GM19023 (cell line): ENCODE measurements at regions not wholly inside any gene's neighbourhood (a gene's known extent, or its start where the extent isn't known, plus 50 kb on each side); places are given as distances from the start of the nearest gene placed in this dataset.

Experiments used
- ATAC-seq: cut with Tn5 transposase; IDR thresholded peaks from one replicate; pipeline ENCODE4 v1.9.1; 2021; ENCODE audit warnings: mild to moderate bottlenecking, moderate library complexity; ENCODE audit not compliant: unreplicated experiment

DNA sequence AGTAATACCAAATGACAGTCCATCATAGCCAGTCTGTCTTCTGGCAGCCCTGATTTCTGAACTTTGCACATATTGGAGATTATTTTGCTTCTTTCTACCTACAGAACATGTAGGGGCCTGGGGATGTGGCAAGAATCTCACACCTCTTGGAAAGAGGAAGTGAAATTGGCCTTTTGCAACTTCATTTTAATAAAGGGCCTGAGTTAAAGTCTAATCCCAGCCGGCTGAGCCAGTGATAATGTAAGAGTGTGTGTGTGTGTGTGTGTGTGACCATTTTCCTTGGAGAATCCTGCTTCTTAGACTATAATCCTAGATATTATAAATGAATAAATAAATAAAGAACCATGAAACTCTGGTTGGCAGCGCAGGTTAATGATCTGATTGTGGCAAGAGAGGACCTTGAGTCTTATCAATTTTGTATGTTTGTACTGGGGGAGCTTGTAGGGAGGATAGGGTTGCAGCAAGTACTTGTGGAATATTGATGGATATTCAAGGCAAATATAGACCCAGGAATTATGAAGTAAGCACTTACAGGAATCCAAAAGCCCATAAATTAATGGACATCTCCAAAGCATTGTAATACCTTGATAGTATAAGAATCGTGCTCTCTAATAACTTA lies 233.2 kb upstream of the AMIGO2 start:
- ATAC-seq: peak; percentile 88

DNA sequence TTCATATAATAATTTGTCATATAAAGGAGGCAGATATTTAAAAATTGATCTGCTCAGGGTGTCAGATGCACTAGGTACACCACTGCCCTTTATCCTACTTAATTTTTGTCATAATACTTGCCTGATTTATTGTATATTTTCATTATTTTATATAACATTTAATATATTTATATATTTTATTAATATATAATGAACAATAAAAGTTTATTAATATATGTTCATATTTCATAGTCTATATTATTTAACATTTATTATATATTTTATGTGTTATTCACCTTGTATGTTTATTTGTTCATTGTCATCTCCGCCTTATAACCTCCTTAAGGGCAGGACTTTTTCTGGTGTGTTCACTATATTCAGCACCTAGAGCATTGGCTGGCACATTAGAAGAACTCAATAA lies 232.4 kb upstream of the AMIGO2 start:
- no peak for ATAC-seq

DNA sequence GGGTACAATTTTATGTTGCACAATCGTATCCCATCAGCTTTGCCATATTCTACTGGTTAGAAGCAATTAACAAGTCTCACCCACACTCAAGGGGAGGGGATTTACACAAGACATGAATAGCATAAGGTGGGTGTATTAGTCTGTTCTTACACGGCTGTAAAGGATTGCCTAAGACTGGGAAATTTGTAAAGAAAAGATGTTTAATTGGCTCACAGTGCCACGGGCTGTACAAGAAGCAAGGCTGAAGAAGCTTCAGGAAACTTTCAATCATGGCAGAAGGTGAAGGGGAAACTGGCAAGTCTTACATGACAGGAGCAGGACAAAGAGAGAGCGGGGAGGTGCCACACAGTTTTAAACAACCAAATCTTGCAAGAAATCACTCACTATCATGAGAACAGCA lies 231.8 kb upstream of the AMIGO2 start:
- no peak for ATAC-seq

DNA sequence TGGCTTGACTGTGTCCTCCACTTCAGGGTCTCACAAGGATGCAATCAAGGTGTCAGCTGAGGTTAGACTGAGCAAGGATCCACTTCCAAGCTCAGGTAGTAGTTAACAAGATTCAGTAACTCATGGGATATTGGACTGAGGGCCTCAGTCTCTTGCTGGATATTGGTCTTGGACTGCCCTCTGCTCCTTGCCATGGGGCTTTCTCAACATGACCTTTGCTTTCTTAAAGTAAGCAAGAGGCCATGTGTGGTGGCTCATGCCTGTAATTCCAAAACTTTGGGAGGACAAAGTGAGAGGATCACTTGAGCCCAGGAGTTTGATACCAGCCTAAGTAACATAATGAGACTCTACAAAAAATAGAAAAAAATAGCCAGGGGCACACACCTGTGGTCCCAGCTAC lies 231.3 kb upstream of the AMIGO2 start:
- ATAC-seq: no peak

DNA sequence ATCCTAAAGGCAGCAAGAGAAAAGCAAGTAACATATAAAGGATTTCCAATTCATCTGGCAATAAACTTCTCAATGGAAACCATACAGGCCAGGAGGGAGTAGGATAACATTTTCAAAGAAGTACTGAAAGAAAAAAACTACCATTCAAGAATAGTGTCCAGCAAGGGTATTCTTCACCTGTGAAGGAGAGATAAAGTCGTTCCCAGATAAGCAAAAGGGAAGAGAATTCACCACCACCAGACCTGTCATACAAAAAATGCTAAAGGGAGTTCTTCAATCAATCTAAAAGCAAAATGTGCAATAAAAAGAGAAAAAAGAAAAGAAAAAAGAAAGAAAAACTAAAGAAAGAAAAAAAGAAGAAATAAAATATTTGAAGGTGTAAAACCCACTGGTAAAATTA lies 228.9 kb upstream of the AMIGO2 start:
- no peak for ATAC-seq

DNA sequence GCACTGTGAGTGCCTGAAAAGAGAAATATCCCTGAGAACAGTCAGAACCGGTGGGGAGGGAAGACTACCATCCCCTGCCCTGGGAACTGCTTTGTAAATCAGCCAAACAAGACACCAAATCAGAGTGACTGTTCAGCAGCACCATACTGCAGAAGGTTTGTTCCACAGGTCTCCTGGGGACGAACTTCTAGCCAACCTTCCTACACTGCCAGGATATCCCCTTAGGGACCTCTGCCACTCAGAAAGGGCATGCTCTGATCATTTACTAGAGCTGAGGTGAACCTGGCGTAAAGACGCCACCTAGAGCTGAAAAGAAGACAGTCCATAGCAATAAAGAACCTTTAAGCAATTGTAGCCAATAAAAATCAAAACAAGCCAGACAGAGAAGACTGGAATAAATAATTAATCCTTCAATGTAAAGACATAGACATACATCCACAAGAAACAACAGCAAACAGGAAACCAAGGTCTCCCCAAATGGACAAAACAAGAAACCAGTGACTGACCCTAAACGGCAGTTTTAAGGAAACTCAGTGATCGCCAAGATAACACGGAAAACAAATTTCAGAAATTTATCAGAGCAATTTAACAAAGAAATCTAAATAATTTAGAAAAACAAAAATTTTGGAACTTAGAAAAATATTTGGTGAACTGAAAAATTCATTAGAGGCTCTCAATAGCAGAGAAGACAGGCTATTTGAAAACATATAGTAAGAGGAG lies 228.1 kb upstream of the AMIGO2 start:
- peak; percentile 81 for ATAC-seq

DNA sequence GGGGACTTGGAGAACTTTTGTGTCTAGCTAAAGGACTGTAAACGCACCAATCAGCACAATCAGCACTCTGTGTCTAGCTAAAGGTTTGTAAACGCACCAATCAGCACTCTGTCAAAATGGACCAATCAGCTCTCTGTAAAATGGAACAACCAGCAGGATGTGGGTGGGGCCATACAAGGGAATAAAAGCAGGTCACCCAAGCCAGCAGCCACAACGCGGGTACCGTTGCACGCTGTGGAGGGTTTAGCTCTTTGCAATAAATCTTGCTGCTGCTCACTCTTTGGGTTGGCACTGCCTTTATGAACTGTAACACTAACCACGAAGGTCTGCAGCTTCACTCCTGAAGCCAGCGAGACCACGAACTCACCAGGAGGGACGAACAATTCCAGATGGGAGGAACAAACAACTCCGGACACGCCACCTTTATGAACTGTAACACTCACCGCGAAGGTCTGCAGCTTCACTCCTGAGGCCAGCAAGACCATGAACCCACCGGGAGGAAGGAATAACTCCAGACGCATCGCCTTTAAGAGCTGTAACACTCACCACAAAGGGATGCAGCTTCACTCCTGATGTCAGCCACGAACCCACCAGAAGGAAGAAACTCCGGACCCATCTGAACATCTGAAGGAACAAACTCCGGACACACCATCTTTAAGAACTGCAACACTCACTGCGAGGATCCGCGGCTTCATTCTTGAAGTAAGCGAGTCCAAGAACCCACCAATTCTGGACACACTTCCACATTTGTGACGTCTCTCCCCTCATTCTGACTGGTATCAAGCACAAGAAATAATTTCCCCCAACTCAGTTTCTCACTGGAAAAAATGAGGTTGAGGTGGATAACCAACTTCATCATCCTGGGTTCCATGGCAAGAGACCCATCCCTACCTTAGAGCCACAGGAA lies 227.3 kb upstream of the AMIGO2 start:
- peak; percentile 22 for ATAC-seq

DNA sequence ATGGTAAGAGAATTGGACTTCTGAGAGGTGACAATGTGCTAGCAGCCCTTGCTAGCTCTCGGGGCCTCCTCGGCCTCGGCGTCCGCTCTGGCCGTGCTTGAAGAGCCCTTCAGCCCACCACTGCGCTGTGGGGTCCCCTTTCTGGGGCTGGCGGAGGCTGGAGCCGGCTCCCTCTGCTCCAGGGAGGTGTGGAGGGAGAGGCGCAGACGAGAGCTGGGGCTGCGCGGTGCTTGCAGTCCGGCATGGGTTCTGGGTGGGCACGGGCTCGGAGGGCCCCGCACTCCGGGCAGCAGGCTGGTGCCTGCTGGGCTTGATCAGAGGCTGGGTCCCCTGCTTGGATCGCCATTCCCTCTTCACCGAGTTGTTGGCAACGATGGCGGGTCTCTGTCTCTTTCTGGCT lies 226.4 kb upstream of the AMIGO2 start:
- ATAC-seq: no peak

DNA sequence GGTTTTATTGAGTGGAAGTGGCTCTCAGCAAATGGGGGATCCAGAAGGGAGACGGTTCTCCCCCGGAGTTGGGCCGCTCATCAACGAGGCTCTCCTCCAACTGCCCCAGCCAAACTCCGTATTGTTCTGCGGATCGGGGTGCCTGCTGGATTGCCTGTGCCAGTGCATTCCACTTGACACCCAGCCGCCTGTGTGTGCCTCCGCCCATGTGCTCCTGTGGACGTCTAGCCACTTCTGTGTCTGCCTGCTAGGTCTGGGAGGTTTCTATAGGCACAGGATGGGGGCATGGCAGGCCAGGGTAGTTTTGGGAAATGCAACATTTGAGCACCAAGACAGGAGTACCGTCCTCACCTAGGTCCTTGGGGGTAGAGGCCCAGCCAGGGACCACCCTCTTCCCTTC lies 225.7 kb upstream of the AMIGO2 start:
- ATAC-seq: no peak

DNA sequence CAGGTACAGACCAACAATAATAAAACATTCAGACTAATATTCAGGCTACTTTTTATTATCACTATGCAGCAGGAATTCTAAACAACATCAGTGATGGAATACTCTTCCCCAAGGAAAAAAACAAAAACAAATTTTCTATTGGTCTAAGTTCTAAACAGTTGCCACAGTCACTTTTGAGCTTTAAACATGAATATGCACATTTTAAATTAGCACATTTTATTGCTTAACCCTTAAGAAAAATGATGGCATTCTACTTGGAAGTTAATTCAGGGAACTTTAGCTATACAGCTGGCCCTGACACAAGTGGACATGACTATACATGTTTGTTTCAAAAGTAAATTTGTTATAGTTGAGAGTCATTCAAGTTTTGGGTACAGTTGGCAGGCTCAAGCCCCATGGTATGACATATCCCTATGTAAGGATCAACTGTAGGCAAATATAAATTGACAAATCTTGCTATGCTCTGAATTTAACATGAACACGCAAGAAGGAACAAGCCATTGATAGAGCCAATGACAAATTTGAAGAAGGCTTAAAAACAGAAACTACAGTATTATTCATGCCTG lies 224.3 kb upstream of the AMIGO2 start:
- no peak for ATAC-seq

DNA sequence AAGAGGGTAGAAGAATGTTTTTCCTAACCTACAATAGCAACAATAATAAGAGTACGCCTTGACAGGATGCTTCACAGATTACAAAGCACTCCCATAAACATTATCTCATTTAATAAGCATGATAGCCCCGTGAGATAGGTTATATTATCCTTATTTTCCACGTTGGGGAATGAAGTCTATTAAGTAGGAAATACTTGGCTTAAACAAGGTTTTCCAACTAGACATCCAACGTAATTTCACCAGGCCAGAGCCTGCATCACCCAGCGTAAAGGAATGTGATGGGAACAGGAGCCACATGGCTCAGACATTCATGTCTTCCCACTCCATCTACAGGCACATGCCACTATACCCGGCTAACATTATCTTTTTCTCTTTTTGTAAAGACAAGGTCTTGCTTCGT lies 223.4 kb upstream of the AMIGO2 start:
- ATAC-seq: no peak

DNA sequence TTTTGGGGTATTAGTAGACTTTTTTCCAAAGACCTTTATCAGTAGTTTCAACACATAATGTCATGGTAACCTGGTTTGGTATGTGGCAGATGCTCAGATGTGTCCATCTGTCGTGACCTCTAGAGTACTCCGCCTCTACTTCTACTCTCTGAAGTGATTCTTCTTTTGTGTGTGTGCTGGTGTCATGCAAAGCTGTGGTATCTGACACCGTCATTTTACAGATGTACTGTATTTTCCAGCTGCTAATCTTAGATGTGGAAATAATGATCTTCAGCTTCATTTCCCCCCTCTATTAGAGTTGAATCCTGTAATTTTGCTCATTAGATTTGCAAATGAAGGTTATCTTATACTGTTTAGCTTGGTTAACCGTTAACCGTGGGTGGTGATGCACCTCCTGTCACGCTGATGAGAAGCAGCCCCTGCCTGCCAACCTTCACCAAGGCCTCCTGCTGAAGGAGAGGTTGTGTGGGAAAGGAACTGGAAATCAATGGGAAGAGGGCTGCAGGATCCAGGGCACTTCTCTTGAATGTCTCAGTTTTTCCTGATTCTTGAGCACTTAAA lies 222.4 kb upstream of the AMIGO2 start:
- peak; percentile 86 for ATAC-seq

DNA sequence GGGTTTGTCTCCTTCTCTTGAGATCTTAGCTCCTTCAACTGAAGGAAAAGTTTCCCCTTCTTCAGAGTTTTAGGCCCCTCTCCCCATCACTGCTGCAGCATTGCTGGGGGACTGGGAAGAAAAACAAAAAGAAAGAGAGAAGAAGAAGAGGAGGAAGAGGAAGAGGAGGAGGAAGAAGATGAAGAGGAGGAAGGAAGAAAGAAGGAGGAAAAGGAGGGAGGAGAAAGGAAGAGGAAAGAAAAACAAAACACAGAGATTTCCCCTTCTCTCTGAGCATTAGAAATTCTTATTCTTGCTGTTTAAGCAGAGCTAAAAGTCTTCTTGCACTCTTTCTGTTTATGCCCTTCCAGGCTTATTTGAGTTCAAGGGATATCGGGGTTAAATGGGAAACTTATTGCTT lies 219.8 kb upstream of the AMIGO2 start:
- ATAC-seq: no peak

DNA sequence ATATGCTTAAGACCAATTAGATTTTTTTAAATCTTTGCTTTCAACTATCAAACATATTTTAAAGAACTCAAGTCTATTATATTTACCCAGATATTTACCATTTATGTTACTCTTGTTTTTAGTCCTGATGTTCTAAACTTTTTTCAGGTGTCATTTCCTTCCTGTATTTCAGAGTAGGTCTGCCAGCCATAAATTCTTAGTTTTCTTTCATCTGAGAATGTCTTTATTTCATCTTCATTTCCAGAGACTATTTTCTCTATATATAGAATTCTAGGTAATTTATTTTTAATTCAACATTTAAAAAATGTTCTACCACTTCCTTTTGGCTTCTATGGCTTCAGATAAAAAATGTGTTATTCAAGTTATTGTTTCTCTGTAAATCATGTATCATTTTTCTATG lies 218.2 kb upstream of the AMIGO2 start:
- ATAC-seq: no peak

DNA sequence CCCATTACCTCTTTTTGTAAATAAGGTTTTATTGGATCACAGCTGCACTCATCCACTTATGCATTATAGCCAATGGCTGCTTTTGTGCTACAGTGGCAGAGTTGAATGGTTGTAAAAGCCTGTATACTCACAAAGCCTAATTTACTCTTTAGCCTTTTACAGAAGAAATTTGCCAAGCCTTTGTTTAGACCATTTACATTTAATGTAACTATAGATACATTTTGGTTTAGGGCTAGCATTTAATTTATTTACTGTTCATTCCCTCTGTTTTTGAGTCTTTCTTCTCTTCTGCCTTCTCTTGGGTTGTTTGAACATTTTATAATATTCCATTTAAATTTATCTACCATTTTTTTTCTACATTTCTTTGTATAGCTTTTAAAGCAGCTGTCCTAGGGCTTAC lies 217.1 kb upstream of the AMIGO2 start:
- ATAC-seq: no peak

DNA sequence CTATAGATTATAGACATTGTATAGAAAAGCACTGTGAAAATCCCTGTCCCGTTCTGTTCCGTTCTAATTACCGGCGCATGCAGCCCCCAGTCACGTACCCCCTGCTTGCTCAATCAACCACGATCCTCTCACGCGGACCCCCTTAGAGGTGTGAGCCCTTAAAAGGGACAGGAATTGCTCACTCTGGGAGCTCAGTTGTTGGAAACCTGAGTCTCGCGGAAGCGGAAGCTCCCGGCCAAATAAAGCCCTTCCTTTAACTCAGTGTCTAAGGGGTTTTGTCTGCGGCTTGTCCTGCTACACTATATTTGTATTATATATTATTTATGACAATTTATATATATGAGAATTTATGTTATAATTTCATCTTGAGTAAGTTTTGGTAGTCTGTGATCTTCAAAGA lies 213.6 kb upstream of the AMIGO2 start:
- no peak for ATAC-seq

DNA sequence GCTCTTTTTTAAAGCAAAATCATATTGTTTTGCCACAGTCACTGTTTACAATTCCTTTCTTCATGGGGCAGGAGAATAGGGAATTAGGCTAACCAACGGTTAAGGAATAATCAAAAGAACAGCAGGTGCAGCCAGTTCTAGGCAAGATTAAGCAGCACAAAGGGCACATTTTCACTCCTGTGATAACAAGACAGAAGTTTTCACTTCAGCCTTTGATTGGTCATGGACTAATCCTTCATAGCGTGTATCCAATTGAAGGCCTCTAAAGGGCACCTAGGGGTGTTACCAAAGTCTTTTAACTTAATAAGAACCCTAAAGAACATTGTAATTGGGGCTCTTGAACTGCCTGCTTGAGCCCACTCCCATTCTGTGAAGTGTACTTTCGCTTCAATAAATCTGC lies 206.9 kb upstream of the AMIGO2 start:
- ATAC-seq: no peak
